GM12878 (cell line): ENCODE measurements at regions not wholly inside any gene's neighbourhood (a gene's known extent, or its start where the extent isn't known, plus 50 kb on each side); places are given as distances from the start of the nearest gene placed in this dataset.

Source experiments
- ATAC-seq: fragments of 200-7000 bp; cut with Tn5 transposase; 3 replicates; pipeline ENCODE4 v1.9.1; 2020; ENCODE audit warnings: mild to moderate bottlenecking, moderate library complexity
- BruUV-seq: library from RNA; stranded (reverse); fragments of 400-500 nt; replicated peaks from 2 replicates; lab custom pipeline; 2021; lab: Mats Ljungman, UMichigan
- CTCF ChIA-PET: fragments of 300-600 bp; sonication (Branson Sonifier 250); formaldehyde crosslinking; extraction: SDS; loops from one replicate; lab custom pipeline; 2021; ENCODE audit warnings: inconsistent platforms; lab: Yijun Ruan, JAX
- POLR2A ChIA-PET: fragments of 350-600 bp; formaldehyde crosslinking; extraction: SDS; loops from one replicate; lab custom pipeline; 2021; ENCODE audit warnings: inconsistent platforms; lab: Charles Lee
- RAD21 ChIA-PET: fragments of 300-600 bp; sonication (Branson Sonifier 250); formaldehyde crosslinking; loops from one replicate; lab custom pipeline; 2023; ENCODE audit warnings: antibody characterized with exemption; ENCODE audit not compliant: unreplicated experiment; lab: Charles Lee
- SMC1A ChIA-PET: fragments of 300-600 bp; sonication (Branson Sonifier 250); formaldehyde crosslinking; loops from one replicate; lab custom pipeline; 2023; ENCODE audit not compliant: unreplicated experiment, uncharacterized antibody; lab: Charles Lee
- DNase-seq: peaks from one replicate; pipeline ENCODE4 v3.0.0-alpha.2; 2011; ENCODE audit warnings: low read depth, low spot score
- FAIRE-seq: peaks from 3 replicates; lab custom pipeline; 2011; peaks lifted over from hg19 to GRCh38; lab: Jason Lieb, UNC
- H2AFZ ChIP-seq: 2 replicates; pipeline ENCODE4 v1.6.0; 2011; ENCODE audit warnings: low read depth, low read length, control low read depth; ENCODE audit not compliant: control insufficient read depth
- H3K27ac ChIP-seq: 2 replicates; pipeline ENCODE4 v1.5.1; 2011; ENCODE audit warnings: control low read depth; ENCODE audit not compliant: control insufficient read depth, insufficient read depth
- H3K27me3 ChIP-seq, 2 experiments: replicated peaks in 1 of 2; 2 replicates each; pipeline versions ENCODE4 v1.6.0 to v1.6.1; 2011; ENCODE audit warnings: low read length in 1 of 2; ENCODE audit not compliant: control insufficient read depth in 2 of 2, insufficient read depth in 2 of 2
- H3K36me3 ChIP-seq, 2 experiments: 2 replicates each; pipeline ENCODE4 v1.5.1; 2011; ENCODE audit warnings: low read length in 1 of 2; ENCODE audit not compliant: control insufficient read depth in 2 of 2, insufficient read depth in 2 of 2
- H3K4me1 ChIP-seq: 2 replicates; pipeline ENCODE4 v1.6.1; 2011; ENCODE audit warnings: mild to moderate bottlenecking, low read length, moderate library complexity, mixed read lengths; ENCODE audit not compliant: control insufficient read depth, insufficient read depth
- H3K4me2 ChIP-seq: 2 replicates; pipeline ENCODE4 v1.6.0; 2011; ENCODE audit warnings: control low read depth; ENCODE audit not compliant: control insufficient read depth, insufficient read depth
- H3K4me3 ChIP-seq: fragments of 200-600 bp; sonication (generic); 2 replicates; pipeline ENCODE4 v1.5.1; 2016
- H3K79me2 ChIP-seq: 2 replicates; pipeline ENCODE4 v1.6.0; 2011; ENCODE audit warnings: low read length; ENCODE audit not compliant: control insufficient read depth, insufficient read depth
- H3K9ac ChIP-seq: 2 replicates; pipeline ENCODE4 v1.8.0; 2011; ENCODE audit warnings: low read length, control low read depth, mixed read lengths; ENCODE audit not compliant: control insufficient read depth, insufficient read depth
- H3K9me3 ChIP-seq: replicated peaks from 3 replicates; pipeline ENCODE4 v1.5.1; 2011; ENCODE audit warnings: mild to moderate bottlenecking, low read length; ENCODE audit not compliant: control insufficient read depth, insufficient read depth
- H4K20me1 ChIP-seq: 2 replicates; pipeline ENCODE4 v1.6.0; 2011; ENCODE audit not compliant: control insufficient read depth, insufficient read depth
- ATF7 ChIP-seq: fragments of 450-650 bp; IDR thresholded peaks from 2 replicates; pipeline ENCODE4 v1.6.1; 2016; ENCODE audit warnings: low read depth, mild to moderate bottlenecking
- CBFB ChIP-seq: IDR thresholded peaks from 2 replicates; pipeline ENCODE4 v1.6.1; 2016; ENCODE audit warnings: antibody characterized with exemption, low read depth
- HDAC6 ChIP-seq: fragments of 200-600 bp; sonication (generic); IDR thresholded peaks from one replicate; pipeline ENCODE4 v1.8.0; 2017; ENCODE audit warnings: antibody characterized with exemption; ENCODE audit not compliant: unreplicated experiment
- LARP7 ChIP-seq: fragments of 450-650 bp; IDR thresholded peaks from 2 replicates; pipeline ENCODE4 v1.6.1; 2017; ENCODE audit warnings: mild to moderate bottlenecking
- POLR2AphosphoS5 ChIP-seq: IDR thresholded peaks from 2 replicates; pipeline ENCODE4 v1.6.1; 2011; ENCODE audit warnings: mild to moderate bottlenecking, low read length, inconsistent platforms
- RBBP5 ChIP-seq: fragments of 200-600 bp; sonication (generic); conservative IDR thresholded peaks from 2 replicates; pipeline ENCODE4 v1.6.1; 2016
- RELA ChIP-seq: fragments of 450-650 bp; IDR thresholded peaks from 2 replicates; pipeline ENCODE4 v1.8.0; 2014; ENCODE audit warnings: borderline replicate concordance; ENCODE audit not compliant: partially characterized antibody
- SUPT20H ChIP-seq: IDR thresholded peaks from 2 replicates; pipeline ENCODE4 v1.6.1; 2011; ENCODE audit warnings: low read depth, mild to moderate bottlenecking, low read length, moderate library complexity, borderline replicate concordance; ENCODE audit not compliant: control insufficient read depth
- WGBS: methylation state at CpG from one replicate; pipeline ENCODE4 v1.1.6; 2016; ENCODE audit warnings: low lambda C conversion rate; ENCODE audit not compliant: insufficient replicate concordance, insufficient coverage; ENCODE audit errors: missing lambda C conversion rate; 5-methylcytosine and 5-hydroxymethylcytosine counted together
- in situ Hi-C: fragments of 300-500 bp; cut with MboI; formaldehyde crosslinking; loops from 9 replicates; pipeline ENCODE4 v1.14.3; 2018; ENCODE audit warnings: mixed read lengths
- intact Hi-C: fragments of 100-400 bp; cut with micrococcal nuclease; formaldehyde crosslinking; loops from one replicate; pipeline ENCODE4 v1.14.2; 2022; ENCODE audit not compliant: unreplicated experiment
- TF ChIP-seq, protein P1 (sequence below): IDR thresholded peaks from 2 replicates; pipeline ENCODE4 v1.6.1; 2012; ENCODE audit warnings: improper control_type of control experiment, low read depth, low read length; ENCODE audit not compliant: insufficient replicate concordance

DNA sequence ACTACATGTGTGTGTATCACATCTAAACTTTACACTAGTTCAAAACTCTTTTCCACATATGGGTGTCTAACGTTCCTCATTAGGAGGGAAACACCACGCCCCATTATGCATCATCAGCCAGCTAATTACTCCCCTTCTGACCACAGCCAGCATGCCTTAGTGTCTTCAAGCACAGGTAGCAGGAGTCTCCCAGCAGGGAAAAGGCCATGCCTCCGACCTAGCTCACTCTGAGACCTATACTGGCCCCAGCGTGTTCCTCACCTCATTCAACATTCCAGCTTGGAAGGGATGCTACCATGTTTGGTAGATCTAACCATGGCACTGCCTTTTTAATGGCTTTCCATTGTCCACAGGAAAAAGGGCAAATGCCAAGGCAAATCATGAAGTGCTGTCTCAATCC lies 66.1 kb upstream of the PRB2 start:
- Histone ChIP-seq H4K20me1 (no peaks in the 10 kb centered on the region), H3K4me2 (no peak overlapping the region), H3K27me3 (no peaks in the 10 kb centered on the region), H3K79me2 (no peaks in the 10 kb centered on the region), H3K9me3 (no peaks in the 10 kb centered on the region; the same call in 2 of the 3 replicates)
- ChIA-PET CTCF (no interaction called here), POLR2A (no interaction called here)
- DNase-seq, result no peak
- no TSS peak for BruUV-seq
- in situ Hi-C loops, result no loop called here
- no peak for TF ChIP-seq CBFB
- no peak for TF ChIP-seq HDAC6
- TF ChIP-seq LARP7, result no peak
- TF ChIP-seq SUPT20H, result no peak
- no peak for TF ChIP-seq RBBP5
- no peak for TF ChIP-seq POLR2AphosphoS5
- TF ChIP-seq ATF7, result no peak
- no peak for TF ChIP-seq RELA
- TF ChIP-seq, protein P1, sequence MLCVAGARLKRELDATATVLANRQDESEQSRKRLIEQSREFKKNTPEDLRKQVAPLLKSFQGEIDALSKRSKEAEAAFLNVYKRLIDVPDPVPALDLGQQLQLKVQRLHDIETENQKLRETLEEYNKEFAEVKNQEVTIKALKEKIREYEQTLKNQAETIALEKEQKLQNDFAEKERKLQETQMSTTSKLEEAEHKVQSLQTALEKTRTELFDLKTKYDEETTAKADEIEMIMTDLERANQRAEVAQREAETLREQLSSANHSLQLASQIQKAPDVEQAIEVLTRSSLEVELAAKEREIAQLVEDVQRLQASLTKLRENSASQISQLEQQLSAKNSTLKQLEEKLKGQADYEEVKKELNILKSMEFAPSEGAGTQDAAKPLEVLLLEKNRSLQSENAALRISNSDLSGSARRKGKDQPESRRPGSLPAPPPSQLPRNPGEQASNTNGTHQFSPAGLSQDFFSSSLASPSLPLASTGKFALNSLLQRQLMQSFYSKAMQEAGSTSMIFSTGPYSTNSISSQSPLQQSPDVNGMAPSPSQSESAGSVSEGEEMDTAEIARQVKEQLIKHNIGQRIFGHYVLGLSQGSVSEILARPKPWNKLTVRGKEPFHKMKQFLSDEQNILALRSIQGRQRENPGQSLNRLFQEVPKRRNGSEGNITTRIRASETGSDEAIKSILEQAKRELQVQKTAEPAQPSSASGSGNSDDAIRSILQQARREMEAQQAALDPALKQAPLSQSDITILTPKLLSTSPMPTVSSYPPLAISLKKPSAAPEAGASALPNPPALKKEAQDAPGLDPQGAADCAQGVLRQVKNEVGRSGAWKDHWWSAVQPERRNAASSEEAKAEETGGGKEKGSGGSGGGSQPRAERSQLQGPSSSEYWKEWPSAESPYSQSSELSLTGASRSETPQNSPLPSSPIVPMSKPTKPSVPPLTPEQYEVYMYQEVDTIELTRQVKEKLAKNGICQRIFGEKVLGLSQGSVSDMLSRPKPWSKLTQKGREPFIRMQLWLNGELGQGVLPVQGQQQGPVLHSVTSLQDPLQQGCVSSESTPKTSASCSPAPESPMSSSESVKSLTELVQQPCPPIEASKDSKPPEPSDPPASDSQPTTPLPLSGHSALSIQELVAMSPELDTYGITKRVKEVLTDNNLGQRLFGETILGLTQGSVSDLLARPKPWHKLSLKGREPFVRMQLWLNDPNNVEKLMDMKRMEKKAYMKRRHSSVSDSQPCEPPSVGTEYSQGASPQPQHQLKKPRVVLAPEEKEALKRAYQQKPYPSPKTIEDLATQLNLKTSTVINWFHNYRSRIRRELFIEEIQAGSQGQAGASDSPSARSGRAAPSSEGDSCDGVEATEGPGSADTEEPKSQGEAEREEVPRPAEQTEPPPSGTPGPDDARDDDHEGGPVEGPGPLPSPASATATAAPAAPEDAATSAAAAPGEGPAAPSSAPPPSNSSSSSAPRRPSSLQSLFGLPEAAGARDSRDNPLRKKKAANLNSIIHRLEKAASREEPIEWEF, result no peak
- TF ChIP-seq, all 136 proteins: peak for 0
- no peaks in the 10 kb centered on the region for H3K36me3 ChIP-seq
- H2AFZ ChIP-seq, result no peak overlapping the region
- 1% methylated on average over 4 of the region's 4 CpGs for WGBS
- no peak for ATAC-seq
- H3K4me1 ChIP-seq, result no peaks in the 10 kb centered on the region
- RAD21 ChIA-PET, result no interaction called here
- FAIRE-seq, result no peak
- intact Hi-C loops, result no loop called here
- H3K27ac ChIP-seq, result no peak overlapping the region
- SMC1A ChIA-PET, result interaction anchor here (0.7 kb wide), 1 partner anchor 24 kb away, joined by 3 read pairs; no protein-coding TSS in a partner anchor
- no peak overlapping the region for H3K9ac ChIP-seq
- no peak overlapping the region for H3K4me3 ChIP-seq
